ENCODE measurements at regions not wholly inside any gene's neighbourhood (a gene's known extent, or its start where the extent isn't known, plus 50 kb on each side); places are given as distances from the start of the nearest gene placed in this dataset.
"Not testable (repeated sequence)": the region's sequence is repeated elsewhere in the genome, so short reads cannot be mapped to it uniquely, and the experiment has no call there.

DNA sequence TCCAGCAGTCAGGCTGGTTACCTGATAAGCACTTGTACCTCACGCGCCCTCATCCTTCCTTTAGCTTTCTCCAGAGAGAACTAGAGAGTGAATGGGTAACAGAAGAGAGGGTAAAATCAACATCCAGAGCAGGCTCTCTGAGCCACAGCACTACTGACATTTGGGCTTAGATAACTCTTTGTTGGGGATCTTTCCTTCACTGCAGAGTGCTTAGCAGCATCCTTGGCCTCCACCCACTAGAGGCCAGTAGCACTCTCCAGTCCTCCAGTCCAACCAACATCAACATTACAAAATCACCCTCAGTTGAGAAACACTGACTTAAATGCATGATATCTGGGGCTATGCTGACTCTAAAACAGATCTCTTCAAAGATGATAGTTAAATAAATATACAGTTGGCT lies 220.7 kb downstream of the TACR3 start:
- no peak for TF ChIP-seq CTCF (IDR thresholded peaks at IDR 0.05; ENCODE audit: low read depth, low read length)
- no peak overlapping the region for H3K4me3 ChIP-seq (replicated peaks in 1 of 2; ENCODE audit: low read depth in 2 of 2, low read length in 2 of 2)
- DNase-seq (ENCODE audit: low read depth in 2 of 2): peak in 1 of 2 donors; percentile 0

- TF ChIP-seq CTCF (IDR thresholded peaks at IDR 0.05; ENCODE audit: low read depth, low read length): no peak
- peak; percentile 17 to 26 for DNase-seq (ENCODE audit: low read depth in 2 of 2)
- no peak overlapping the region for H3K4me3 ChIP-seq (replicated peaks in 1 of 2; ENCODE audit: low read depth in 2 of 2, low read length in 2 of 2)
Measured at GRCh38 chr4:103498161-103499070, 221.4 kb downstream of the TACR3 start.

- no peak for DNase-seq (ENCODE audit: low read depth in 2 of 2)
- no peak for TF ChIP-seq CTCF (IDR thresholded peaks at IDR 0.05; ENCODE audit: low read depth, low read length)
Measured at GRCh38 chr4:103497692-103498091, 222.1 kb downstream of the TACR3 start.

DNA sequence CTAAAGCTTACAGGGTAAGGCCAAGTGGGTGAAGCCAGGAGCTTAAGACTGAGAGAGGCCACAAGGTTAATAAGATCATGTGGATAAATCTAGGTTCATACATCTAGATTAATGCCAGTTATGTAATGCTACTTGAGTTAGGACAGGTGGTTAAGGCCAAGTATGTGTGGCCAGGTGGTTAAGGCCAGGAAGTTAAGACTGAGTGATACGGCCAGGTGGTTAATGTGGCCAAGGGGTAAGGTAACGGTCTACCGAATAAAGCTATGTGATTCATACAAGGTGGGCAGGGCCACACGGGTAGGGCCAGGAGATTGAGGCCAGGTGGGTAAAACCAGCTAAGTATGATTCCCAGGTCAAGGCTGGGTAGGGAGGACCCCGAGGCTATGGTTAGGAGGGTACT lies 223.0 kb downstream of the TACR3 start:
- H3K4me3 ChIP-seq (replicated peaks in 1 of 2; ENCODE audit: low read depth in 2 of 2, low read length in 2 of 2): no peak overlapping the region
- TF ChIP-seq CTCF (IDR thresholded peaks at IDR 0.05; ENCODE audit: low read depth, low read length): no peak
- DNase-seq (ENCODE audit: low read depth in 2 of 2): no peak

More at GRCh38 chr4:103497692-103498091, 222.1 kb downstream of the TACR3 start:
- H3K4me3 ChIP-seq (replicated peaks in 1 of 2; ENCODE audit: low read depth in 2 of 2, low read length in 2 of 2): no peak overlapping the region

- TF ChIP-seq CTCF (IDR thresholded peaks at IDR 0.05; ENCODE audit: low read depth, low read length): no peak
- no peak overlapping the region for H3K4me3 ChIP-seq (replicated peaks in 1 of 2; ENCODE audit: low read depth in 2 of 2, low read length in 2 of 2)
- no peak for DNase-seq (ENCODE audit: low read depth in 2 of 2)
Measured at GRCh38 chr4:103493450-103494159, 226.2 kb downstream of the TACR3 start.

- H3K4me3 ChIP-seq (replicated peaks in 1 of 2; ENCODE audit: low read depth in 2 of 2, low read length in 2 of 2); DNase-seq (ENCODE audit: low read depth in 2 of 2): not testable (repeated sequence)
Measured at GRCh38 chr4:103485296-103485695, 234.5 kb downstream of the TACR3 start.

DNA sequence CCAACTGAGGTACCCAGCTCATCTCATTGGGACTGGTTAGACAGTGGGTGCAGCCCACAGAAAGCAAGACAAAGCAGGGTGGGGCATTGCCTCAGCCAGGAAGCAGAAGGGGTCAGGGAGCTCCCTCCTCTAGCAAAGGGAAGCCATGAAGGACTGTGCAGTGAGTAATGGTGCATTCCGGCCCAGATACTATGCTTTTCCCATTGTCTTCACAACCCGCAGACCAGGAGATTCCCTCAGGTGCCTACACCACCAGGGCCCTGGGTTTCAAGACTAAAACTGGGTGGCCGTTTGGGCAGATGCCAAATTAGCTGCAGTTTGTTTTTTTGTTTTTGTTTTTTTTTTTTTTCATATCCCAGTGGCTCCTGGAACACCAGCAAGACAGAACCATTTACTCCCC lies 235.3 kb downstream of the TACR3 start:
- TF ChIP-seq CTCF (IDR thresholded peaks at IDR 0.05; ENCODE audit: low read depth, low read length): no peak
- peak in 1 of 2 donors; percentile 4 for DNase-seq (ENCODE audit: low read depth in 2 of 2)
- H3K4me3 ChIP-seq (replicated peaks in 1 of 2; ENCODE audit: low read depth in 2 of 2, low read length in 2 of 2): no peak overlapping the region

Data from cardiac fibroblast (primary cell).